ENCODE measurements at regions not wholly inside any gene's neighbourhood (a gene's known extent, or its start where the extent isn't known, plus 50 kb on each side); places are given as distances from the start of the nearest gene placed in this dataset.

DNA sequence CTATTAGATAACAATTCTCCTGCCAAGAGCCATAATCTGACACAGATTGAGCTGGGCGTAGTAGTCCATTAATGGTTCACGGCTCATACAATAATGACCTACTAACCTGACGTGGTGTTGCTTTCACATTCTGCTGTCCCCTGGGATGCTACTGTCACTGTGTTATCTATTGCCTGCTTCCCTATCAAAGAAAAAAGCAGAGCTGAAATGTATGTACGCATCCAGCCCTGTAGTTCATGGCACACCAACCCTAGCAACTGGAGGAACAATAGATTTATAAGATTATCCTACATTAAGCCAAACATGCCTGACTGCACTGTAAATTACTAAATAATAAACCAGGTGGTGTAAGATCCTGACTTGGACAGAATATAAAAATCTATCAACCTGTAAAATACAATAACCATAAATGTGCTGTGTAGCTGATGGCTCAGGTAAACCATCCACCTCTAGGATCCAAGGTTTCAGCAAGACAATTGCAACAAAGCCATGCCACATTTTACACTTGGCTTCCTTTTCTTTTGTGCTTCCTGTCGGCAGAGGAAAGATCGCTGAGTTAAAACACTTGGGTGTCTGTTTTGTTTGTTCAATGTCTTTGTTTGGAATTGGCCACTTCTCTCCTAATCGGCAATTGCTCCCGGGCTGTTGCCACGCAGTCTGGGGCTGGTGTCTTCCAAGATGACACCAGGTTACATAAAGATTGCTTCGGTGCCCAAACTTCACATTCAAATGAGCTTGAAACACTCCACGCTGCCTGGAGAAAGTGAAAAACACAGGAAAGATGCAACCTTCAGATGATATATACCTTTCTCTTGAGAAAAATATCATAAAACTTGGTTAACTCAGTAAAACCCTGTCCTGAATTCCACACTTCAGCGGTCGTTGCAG is 143.9 kb upstream of the MGMT start:
- H3K4me1 ChIP-seq (ENCODE audit: control insufficient read depth in 2 of 2, insufficient read depth in 2 of 2, low read length in 1 of 2) = no peaks in the 10 kb centered on the region
- 44 to 52% methylated on average over 13 of the region's 13 CpGs for WGBS, 2 donors
- no peak overlapping the region for H3K4me3 ChIP-seq (ENCODE audit: low read depth in 1 of 2, low read length in 2 of 2)
- H3K27me3 ChIP-seq (ENCODE audit: control insufficient read depth in 1 of 2, insufficient read depth in 2 of 2, low read length in 2 of 2) = no peaks in the 10 kb centered on the region
- peaks cover 0 to 5% of the 10 kb centered on the region in 2 donors for H3K9me3 ChIP-seq (ENCODE audit: control insufficient read depth in 2 of 2, insufficient read depth in 1 of 2, low read depth in 1 of 2, low read length in 1 of 2)
- no peak overlapping the region for H3K27ac ChIP-seq (ENCODE audit: low read depth in 2 of 2, low read length in 1 of 2)
- H3K36me3 ChIP-seq (ENCODE audit: control insufficient read depth in 2 of 2, insufficient read depth in 2 of 2, low read length in 1 of 2) = no peaks in the 10 kb centered on the region

DNA sequence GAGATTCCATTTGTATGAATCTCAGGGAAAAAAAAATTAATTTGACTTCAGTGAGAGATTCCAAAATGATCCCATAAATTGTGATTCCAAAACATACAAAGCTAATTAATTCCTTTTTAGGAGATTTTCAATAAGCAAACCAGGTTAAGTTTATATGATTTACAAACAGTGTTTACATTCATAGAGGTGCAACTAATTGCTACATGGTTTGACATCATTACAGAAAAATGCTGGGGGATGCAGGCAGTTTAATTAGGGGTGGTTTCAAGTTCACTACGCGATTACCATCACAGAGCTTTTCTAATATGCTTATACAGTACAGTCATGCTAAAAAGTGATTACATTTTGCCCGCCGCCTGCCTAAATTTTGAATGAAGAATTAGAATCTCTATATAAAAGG is 143.2 kb upstream of the MGMT start:
- no peak overlapping the region for H3K27ac ChIP-seq (ENCODE audit: low read depth in 2 of 2, low read length in 1 of 2)
- H3K4me1 ChIP-seq (ENCODE audit: control insufficient read depth in 2 of 2, insufficient read depth in 2 of 2, low read length in 1 of 2) = no peaks in the 10 kb centered on the region
- H3K27me3 ChIP-seq (ENCODE audit: control insufficient read depth in 1 of 2, insufficient read depth in 2 of 2, low read length in 2 of 2) = no peaks in the 10 kb centered on the region
- H3K36me3 ChIP-seq (ENCODE audit: control insufficient read depth in 2 of 2, insufficient read depth in 2 of 2, low read length in 1 of 2) = no peaks in the 10 kb centered on the region
- peaks cover 0 to 5% of the 10 kb centered on the region in 2 donors for H3K9me3 ChIP-seq (ENCODE audit: control insufficient read depth in 2 of 2, insufficient read depth in 1 of 2, low read depth in 1 of 2, low read length in 1 of 2)
- WGBS, 2 donors = 70 to 77% methylated on average over 4 of the region's 4 CpGs
- H3K4me3 ChIP-seq (ENCODE audit: low read depth in 1 of 2, low read length in 2 of 2) = no peak overlapping the region

DNA sequence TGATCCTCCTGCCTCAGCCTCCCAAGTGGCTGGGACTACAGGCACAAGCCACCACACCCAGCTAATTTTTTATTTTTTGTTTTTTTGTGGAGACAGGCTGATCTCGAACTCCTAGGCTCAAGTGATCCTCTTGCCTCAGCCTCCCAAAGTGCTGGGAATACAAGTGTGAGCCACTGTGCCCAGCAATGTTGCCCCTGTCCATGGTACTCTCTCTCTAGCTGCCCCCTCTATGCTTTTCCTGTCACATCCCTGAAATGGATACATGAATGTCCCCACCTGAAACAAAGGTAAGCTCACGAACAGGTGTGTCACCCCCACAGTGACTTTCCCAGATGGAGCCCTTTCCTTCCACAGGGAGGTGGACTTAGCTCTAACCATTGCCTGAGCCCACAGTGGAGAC is 141.1 kb upstream of the MGMT start:
- WGBS, 2 donors = 72 to 77% methylated on average over 2 of the region's 2 CpGs

GRCh38 chr10:129328546-129328945 is 138.5 kb upstream of the MGMT start:
- Histone ChIP-seq H3K4me1 (ENCODE audit: control insufficient read depth in 2 of 2, insufficient read depth in 2 of 2, low read length in 1 of 2) (no peaks in the 10 kb centered on the region), H3K4me3 (ENCODE audit: low read depth in 1 of 2, low read length in 2 of 2) (no peak overlapping the region), H3K27ac (ENCODE audit: low read depth in 2 of 2, low read length in 1 of 2) (no peak overlapping the region), H3K9me3 (ENCODE audit: control insufficient read depth in 2 of 2, insufficient read depth in 1 of 2, low read depth in 1 of 2, low read length in 1 of 2) (peaks cover 0 to 2% of the 10 kb centered on the region in 2 donors), H3K36me3 (ENCODE audit: control insufficient read depth in 2 of 2, insufficient read depth in 2 of 2, low read length in 1 of 2) (no peaks in the 10 kb centered on the region), H3K27me3 (ENCODE audit: control insufficient read depth in 1 of 2, insufficient read depth in 2 of 2, low read length in 2 of 2) (no peaks in the 10 kb centered on the region)
- 59 to 62% methylated on average over 2 of the region's 2 CpGs for WGBS, 2 donors

More for the DNA sequence above, 141.1 kb upstream of the MGMT start:
- H3K27me3 ChIP-seq (ENCODE audit: control insufficient read depth in 1 of 2, insufficient read depth in 2 of 2, low read length in 2 of 2) = no peaks in the 10 kb centered on the region
- H3K4me3 ChIP-seq (ENCODE audit: low read depth in 1 of 2, low read length in 2 of 2) = no peak overlapping the region
- no peak overlapping the region for H3K27ac ChIP-seq (ENCODE audit: low read depth in 2 of 2, low read length in 1 of 2)
- H3K9me3 ChIP-seq (ENCODE audit: control insufficient read depth in 2 of 2, insufficient read depth in 1 of 2, low read depth in 1 of 2, low read length in 1 of 2) = peaks cover 0 to 5% of the 10 kb centered on the region in 2 donors
- no peaks in the 10 kb centered on the region for H3K4me1 ChIP-seq (ENCODE audit: control insufficient read depth in 2 of 2, insufficient read depth in 2 of 2, low read length in 1 of 2)
- H3K36me3 ChIP-seq (ENCODE audit: control insufficient read depth in 2 of 2, insufficient read depth in 2 of 2, low read length in 1 of 2) = no peaks in the 10 kb centered on the region

GRCh38 chr10:129329385-129330055 is 137.5 kb upstream of the MGMT start:
- H3K36me3 ChIP-seq (ENCODE audit: control insufficient read depth in 2 of 2, insufficient read depth in 2 of 2, low read length in 1 of 2) = no peaks in the 10 kb centered on the region
- no peaks in the 10 kb centered on the region for H3K4me1 ChIP-seq (ENCODE audit: control insufficient read depth in 2 of 2, insufficient read depth in 2 of 2, low read length in 1 of 2)
- peaks cover 0 to 4% of the 10 kb centered on the region in 2 donors for H3K9me3 ChIP-seq (ENCODE audit: control insufficient read depth in 2 of 2, insufficient read depth in 1 of 2, low read depth in 1 of 2, low read length in 1 of 2)
- no peaks in the 10 kb centered on the region for H3K27me3 ChIP-seq (ENCODE audit: control insufficient read depth in 1 of 2, insufficient read depth in 2 of 2, low read length in 2 of 2)
- no peak overlapping the region for H3K27ac ChIP-seq (ENCODE audit: low read depth in 2 of 2, low read length in 1 of 2)
- 89 to 90% methylated on average over 17 of the region's 17 CpGs for WGBS, 2 donors
- H3K4me3 ChIP-seq (ENCODE audit: low read depth in 1 of 2, low read length in 2 of 2) = no peak overlapping the region

- H3K9me3 ChIP-seq (ENCODE audit: control insufficient read depth in 2 of 2, insufficient read depth in 1 of 2, low read depth in 1 of 2, low read length in 1 of 2) = peaks cover 0 to 7% of the 10 kb centered on the region in 2 donors
- no peaks in the 10 kb centered on the region for H3K36me3 ChIP-seq (ENCODE audit: control insufficient read depth in 2 of 2, insufficient read depth in 2 of 2, low read length in 1 of 2)
- WGBS, 2 donors = 77 to 82% methylated on average over 4 of the region's 4 CpGs
- no peaks in the 10 kb centered on the region for H3K27me3 ChIP-seq (ENCODE audit: control insufficient read depth in 1 of 2, insufficient read depth in 2 of 2, low read length in 2 of 2)
- H3K4me3 ChIP-seq (ENCODE audit: low read depth in 1 of 2, low read length in 2 of 2) = no peak overlapping the region
- no peaks in the 10 kb centered on the region for H3K4me1 ChIP-seq (ENCODE audit: control insufficient read depth in 2 of 2, insufficient read depth in 2 of 2, low read length in 1 of 2)
- H3K27ac ChIP-seq (ENCODE audit: low read depth in 2 of 2, low read length in 1 of 2) = no peak overlapping the region
Observed at GRCh38 chr10:129330211-129330610, 136.8 kb upstream of the MGMT start.

GRCh38 chr10:129331207-129331838 is 135.7 kb upstream of the MGMT start:
- WGBS, 2 donors = 60 to 69% methylated on average over 12 of the region's 12 CpGs
- Histone ChIP-seq H3K27me3 (ENCODE audit: control insufficient read depth in 1 of 2, insufficient read depth in 2 of 2, low read length in 2 of 2) (no peaks in the 10 kb centered on the region), H3K36me3 (ENCODE audit: control insufficient read depth in 2 of 2, insufficient read depth in 2 of 2, low read length in 1 of 2) (no peaks in the 10 kb centered on the region), H3K9me3 (ENCODE audit: control insufficient read depth in 2 of 2, insufficient read depth in 1 of 2, low read depth in 1 of 2, low read length in 1 of 2) (peaks cover 0 to 7% of the 10 kb centered on the region in 2 donors), H3K4me1 (ENCODE audit: control insufficient read depth in 2 of 2, insufficient read depth in 2 of 2, low read length in 1 of 2) (no peaks in the 10 kb centered on the region), H3K27ac (ENCODE audit: low read depth in 2 of 2, low read length in 1 of 2) (no peak overlapping the region), H3K4me3 (ENCODE audit: low read depth in 1 of 2, low read length in 2 of 2) (no peak overlapping the region)

DNA sequence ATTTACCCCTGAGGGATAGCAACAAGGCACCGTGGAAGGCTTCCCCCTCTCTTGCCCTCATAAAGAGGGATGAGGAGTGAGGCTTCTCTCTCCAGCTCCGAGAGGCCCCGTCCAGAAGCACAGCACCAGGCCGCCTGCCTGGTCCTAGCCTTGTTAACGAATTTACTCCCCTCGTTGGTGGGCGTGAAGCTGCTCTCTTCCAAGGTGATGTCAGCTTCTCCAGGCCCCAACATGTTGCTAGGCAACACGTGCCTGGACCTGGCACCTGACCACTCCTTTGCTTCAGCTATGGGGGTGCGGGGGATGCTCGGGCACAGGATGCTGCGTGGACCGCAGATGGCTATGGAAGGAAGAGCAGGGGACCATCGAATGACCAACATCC is 135.2 kb upstream of the MGMT start:
- 83 to 87% methylated on average over 13 of the region's 13 CpGs for WGBS, 2 donors
- no peaks in the 10 kb centered on the region for H3K36me3 ChIP-seq (ENCODE audit: control insufficient read depth in 2 of 2, insufficient read depth in 2 of 2, low read length in 1 of 2)
- H3K27ac ChIP-seq (ENCODE audit: low read depth in 2 of 2, low read length in 1 of 2) = no peak overlapping the region
- no peak overlapping the region for H3K4me3 ChIP-seq (ENCODE audit: low read depth in 1 of 2, low read length in 2 of 2)
- peaks cover 0 to 7% of the 10 kb centered on the region in 2 donors for H3K9me3 ChIP-seq (ENCODE audit: control insufficient read depth in 2 of 2, insufficient read depth in 1 of 2, low read depth in 1 of 2, low read length in 1 of 2)
- H3K4me1 ChIP-seq (ENCODE audit: control insufficient read depth in 2 of 2, insufficient read depth in 2 of 2, low read length in 1 of 2) = no peaks in the 10 kb centered on the region
- no peaks in the 10 kb centered on the region for H3K27me3 ChIP-seq (ENCODE audit: control insufficient read depth in 1 of 2, insufficient read depth in 2 of 2, low read length in 2 of 2)

DNA sequence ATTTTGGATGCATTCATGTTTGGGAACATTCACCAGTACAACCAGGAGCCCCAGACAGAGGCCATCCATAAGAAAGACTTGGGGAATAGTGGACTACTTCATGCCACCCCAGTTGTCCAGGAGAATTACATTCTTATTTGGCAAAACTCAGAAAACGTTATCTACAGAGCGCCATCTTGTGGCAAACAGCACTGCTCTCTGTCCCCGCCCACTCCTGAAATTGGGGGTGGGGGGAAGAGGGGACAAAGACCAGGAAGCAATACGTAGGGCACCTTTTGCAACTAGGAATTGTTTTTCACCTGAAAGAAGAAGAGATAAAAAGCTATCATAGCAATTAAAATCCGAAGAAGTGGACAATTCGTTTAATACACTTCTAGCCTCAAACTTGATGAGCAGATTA is 134.6 kb upstream of the MGMT start:
- Histone ChIP-seq H3K4me3 (ENCODE audit: low read depth in 1 of 2, low read length in 2 of 2) (no peak overlapping the region), H3K27me3 (ENCODE audit: control insufficient read depth in 1 of 2, insufficient read depth in 2 of 2, low read length in 2 of 2) (no peaks in the 10 kb centered on the region), H3K4me1 (ENCODE audit: control insufficient read depth in 2 of 2, insufficient read depth in 2 of 2, low read length in 1 of 2) (no peaks in the 10 kb centered on the region), H3K36me3 (ENCODE audit: control insufficient read depth in 2 of 2, insufficient read depth in 2 of 2, low read length in 1 of 2) (no peaks in the 10 kb centered on the region), H3K9me3 (ENCODE audit: control insufficient read depth in 2 of 2, insufficient read depth in 1 of 2, low read depth in 1 of 2, low read length in 1 of 2) (peaks cover 0 to 7% of the 10 kb centered on the region in 2 donors), H3K27ac (ENCODE audit: low read depth in 2 of 2, low read length in 1 of 2) (no peak overlapping the region)
- WGBS, 2 donors = 29 to 38% methylated on average over 6 of the region's 6 CpGs
